ENCODE measurements at regions not wholly inside any gene's neighbourhood (a gene's known extent, or its start where the extent isn't known, plus 50 kb on each side); places are given as distances from the start of the nearest gene placed in this dataset.

DNA sequence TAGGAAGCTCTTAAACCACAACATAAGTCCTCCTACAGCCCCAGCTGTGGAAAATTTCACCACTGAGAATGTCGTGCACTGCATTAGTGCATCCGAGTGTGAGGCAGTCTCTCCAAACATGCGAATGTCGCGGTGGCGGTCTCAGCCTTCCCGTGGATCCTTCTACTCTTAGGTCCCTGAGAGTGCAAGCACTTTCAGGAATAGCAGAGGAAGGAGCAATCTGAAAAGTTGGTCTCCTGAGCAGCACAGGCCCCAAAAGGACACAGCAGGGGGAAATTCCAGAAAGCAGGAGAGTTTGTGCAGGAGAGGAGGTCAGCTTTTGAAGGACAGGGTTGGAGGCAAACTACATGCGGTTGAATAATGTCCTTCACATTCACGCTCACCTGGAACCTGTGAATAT is 440.5 kb upstream of the SMIM21 start:
- TF ChIP-seq POLR2A (IDR thresholded peaks at IDR 0.05; ENCODE audit: low read length) (no peak), GATA1 (IDR thresholded peaks at IDR 0.05; ENCODE audit: low read depth, low read length) (no peak)
